GM12878 (cell line): ENCODE measurements at regions not wholly inside any gene's neighbourhood (a gene's known extent, or its start where the extent isn't known, plus 50 kb on each side); places are given as distances from the start of the nearest gene placed in this dataset.

Experiments used
- ATAC-seq: fragments of 200-7000 bp; cut with Tn5 transposase; 3 replicates; pipeline ENCODE4 v1.9.1; 2020; ENCODE audit warnings: mild to moderate bottlenecking, moderate library complexity
- BruUV-seq: library from RNA; stranded (reverse); fragments of 400-500 nt; replicated peaks from 2 replicates; lab custom pipeline; 2021; lab: Mats Ljungman, UMichigan
- CTCF ChIA-PET: fragments of 300-600 bp; sonication (Branson Sonifier 250); formaldehyde crosslinking; extraction: SDS; loops from one replicate; lab custom pipeline; 2021; ENCODE audit warnings: inconsistent platforms; lab: Yijun Ruan, JAX
- POLR2A ChIA-PET: fragments of 350-600 bp; formaldehyde crosslinking; extraction: SDS; loops from one replicate; lab custom pipeline; 2021; ENCODE audit warnings: inconsistent platforms; lab: Charles Lee
- RAD21 ChIA-PET: fragments of 300-600 bp; sonication (Branson Sonifier 250); formaldehyde crosslinking; loops from one replicate; lab custom pipeline; 2023; ENCODE audit warnings: antibody characterized with exemption; ENCODE audit not compliant: unreplicated experiment; lab: Charles Lee
- SMC1A ChIA-PET: fragments of 300-600 bp; sonication (Branson Sonifier 250); formaldehyde crosslinking; loops from one replicate; lab custom pipeline; 2023; ENCODE audit not compliant: unreplicated experiment, uncharacterized antibody; lab: Charles Lee
- DNase-seq: peaks from one replicate; pipeline ENCODE4 v3.0.0-alpha.2; 2011; ENCODE audit warnings: low read depth, low spot score
- FAIRE-seq: peaks from 3 replicates; lab custom pipeline; 2011; peaks lifted over from hg19 to GRCh38; lab: Jason Lieb, UNC
- H2AFZ ChIP-seq: 2 replicates; pipeline ENCODE4 v1.6.0; 2011; ENCODE audit warnings: low read depth, low read length, control low read depth; ENCODE audit not compliant: control insufficient read depth
- H3K27ac ChIP-seq: 2 replicates; pipeline ENCODE4 v1.5.1; 2011; ENCODE audit warnings: control low read depth; ENCODE audit not compliant: control insufficient read depth, insufficient read depth
- H3K27me3 ChIP-seq, 2 experiments: replicated peaks in 1 of 2; 2 replicates each; pipeline versions ENCODE4 v1.6.0 to v1.6.1; 2011; ENCODE audit warnings: low read length in 1 of 2; ENCODE audit not compliant: control insufficient read depth in 2 of 2, insufficient read depth in 2 of 2
- H3K36me3 ChIP-seq, 2 experiments: 2 replicates each; pipeline ENCODE4 v1.5.1; 2011; ENCODE audit warnings: low read length in 1 of 2; ENCODE audit not compliant: control insufficient read depth in 2 of 2, insufficient read depth in 2 of 2
- H3K4me1 ChIP-seq: 2 replicates; pipeline ENCODE4 v1.6.1; 2011; ENCODE audit warnings: mild to moderate bottlenecking, low read length, moderate library complexity, mixed read lengths; ENCODE audit not compliant: control insufficient read depth, insufficient read depth
- H3K4me2 ChIP-seq: 2 replicates; pipeline ENCODE4 v1.6.0; 2011; ENCODE audit warnings: control low read depth; ENCODE audit not compliant: control insufficient read depth, insufficient read depth
- H3K4me3 ChIP-seq: fragments of 200-600 bp; sonication (generic); 2 replicates; pipeline ENCODE4 v1.5.1; 2016
- H3K79me2 ChIP-seq: 2 replicates; pipeline ENCODE4 v1.6.0; 2011; ENCODE audit warnings: low read length; ENCODE audit not compliant: control insufficient read depth, insufficient read depth
- H3K9ac ChIP-seq: 2 replicates; pipeline ENCODE4 v1.8.0; 2011; ENCODE audit warnings: low read length, control low read depth, mixed read lengths; ENCODE audit not compliant: control insufficient read depth, insufficient read depth
- H3K9me3 ChIP-seq: replicated peaks from 3 replicates; pipeline ENCODE4 v1.5.1; 2011; ENCODE audit warnings: mild to moderate bottlenecking, low read length; ENCODE audit not compliant: control insufficient read depth, insufficient read depth
- H4K20me1 ChIP-seq: 2 replicates; pipeline ENCODE4 v1.6.0; 2011; ENCODE audit not compliant: control insufficient read depth, insufficient read depth
- CREB1 ChIP-seq: IDR thresholded peaks from 2 replicates; pipeline ENCODE4 v1.6.1; 2012; ENCODE audit warnings: low read depth, mild to moderate bottlenecking, inconsistent platforms
- E2F8 ChIP-seq: fragments of 450-650 bp; IDR thresholded peaks from 2 replicates; pipeline ENCODE4 v1.6.1; 2018; ENCODE audit warnings: mild to moderate bottlenecking, low read depth, moderate library complexity; ENCODE audit not compliant: partially characterized antibody
- ELK1 ChIP-seq: IDR thresholded peaks from 2 replicates; pipeline ENCODE4 v1.6.1; 2012; ENCODE audit warnings: low read depth, low read length, improper control_type of control experiment
- HDGF ChIP-seq: fragments of 450-650 bp; IDR thresholded peaks from 2 replicates; pipeline ENCODE4 v1.6.1; 2016; ENCODE audit warnings: antibody characterized with exemption
- IKZF1 ChIP-seq: fragments of 450-650 bp; conservative IDR thresholded peaks from 2 replicates; pipeline ENCODE4 v1.6.1; 2017; ENCODE audit warnings: antibody characterized with exemption, mild to moderate bottlenecking
- IRF3 ChIP-seq: fragments of 450-650 bp; IDR thresholded peaks from 2 replicates; pipeline ENCODE4 v1.6.1; 2014; ENCODE audit warnings: mild to moderate bottlenecking
- MYB ChIP-seq: fragments of 150-350 bp; IDR thresholded peaks from 2 replicates; pipeline ENCODE4 v1.6.1; 2014; ENCODE audit warnings: mild to moderate bottlenecking, low read depth, low read length, borderline replicate concordance
- POLR2A ChIP-seq: IDR thresholded peaks from 2 replicates; pipeline ENCODE4 v1.6.1; 2011; ENCODE audit warnings: low read depth, mild to moderate bottlenecking, low read length
- PRDM15 ChIP-seq: fragments of 450-650 bp; formaldehyde crosslinking; IDR thresholded peaks from 2 replicates; pipeline ENCODE4 v1.4.0; 2020; ENCODE audit warnings: mild to moderate bottlenecking, moderate library complexity
- SP1 ChIP-seq: IDR thresholded peaks from one replicate; pipeline ENCODE4 v1.6.1; 2011; ENCODE audit warnings: low read depth, low read length
- SUZ12 ChIP-seq: fragments of 200-600 bp; sonication (generic); IDR thresholded peaks from one replicate; pipeline ENCODE4 v1.6.1; 2018; ENCODE audit warnings: antibody characterized with exemption, mild to moderate bottlenecking; ENCODE audit not compliant: unreplicated experiment
- ZBTB11 ChIP-seq: fragments of 450-650 bp; formaldehyde crosslinking; IDR thresholded peaks from 2 replicates; pipeline ENCODE4 v1.5.0; 2022; ENCODE audit warnings: mild to moderate bottlenecking, missing genetic modification characterization
- ZNF207 ChIP-seq: fragments of 450-650 bp; IDR thresholded peaks from 2 replicates; pipeline ENCODE4 v1.6.1; 2014; ENCODE audit warnings: antibody characterized with exemption, mild to moderate bottlenecking, borderline replicate concordance
- WGBS: methylation state at CpG from one replicate; pipeline ENCODE4 v1.1.6; 2016; ENCODE audit warnings: low lambda C conversion rate; ENCODE audit not compliant: insufficient replicate concordance, insufficient coverage; ENCODE audit errors: missing lambda C conversion rate; 5-methylcytosine and 5-hydroxymethylcytosine counted together
- in situ Hi-C: fragments of 300-500 bp; cut with MboI; formaldehyde crosslinking; loops from 9 replicates; pipeline ENCODE4 v1.14.3; 2018; ENCODE audit warnings: mixed read lengths
- intact Hi-C: fragments of 100-400 bp; cut with micrococcal nuclease; formaldehyde crosslinking; loops from one replicate; pipeline ENCODE4 v1.14.2; 2022; ENCODE audit not compliant: unreplicated experiment

- Histone ChIP-seq H3K27me3 (no peaks in the 10 kb centered on the region), H3K4me3 (no peak overlapping the region), H3K27ac (no peak overlapping the region), H2AFZ (no peak overlapping the region), H3K36me3 (no peaks in the 10 kb centered on the region), H3K4me2 (no peak overlapping the region), H3K79me2 (no peaks in the 10 kb centered on the region), H3K9me3 (no peaks in the 10 kb centered on the region; the same call in 2 of the 3 replicates), H4K20me1 (no peaks in the 10 kb centered on the region), H3K9ac (no peak overlapping the region), H3K4me1 (no peaks in the 10 kb centered on the region)
- BruUV-seq, result no TSS peak
- TF ChIP-seq IKZF1 (no peak), POLR2A (no peak), SP1 (no peak), MYB (no peak), IRF3 (no peak), ZNF207 (no peak), ELK1 (no peak), ZBTB11 (CRISPR knock-in tag) (no peak), CREB1 (no peak), PRDM15 (CRISPR knock-in tag) (no peak), SUZ12 (no peak), HDGF (no peak), E2F8 (no peak)
- WGBS, result 66% methylated on average over 5 of the region's 5 CpGs
- ChIA-PET POLR2A (no interaction called here), SMC1A (no interaction called here), CTCF (no interaction called here), RAD21 (no interaction called here)
- no peak for FAIRE-seq
- no peak for ATAC-seq
- intact Hi-C loops, result no loop called here
- in situ Hi-C loops, result no loop called here
- no peak for DNase-seq
These were observed 344.4 kb downstream of the TCERG1L start for GRCh38 chr10:130967161-130967560.
